Endothelial cell of umbilical vein (primary cell): ENCODE measurements at regions not wholly inside any gene's neighbourhood (a gene's known extent, or its start where the extent isn't known, plus 50 kb on each side); places are given as distances from the start of the nearest gene placed in this dataset.

Experiments used
- CTCF ChIP-seq, 2 donors: IDR thresholded peaks; 1 replicate in 1 of 2; 2 replicates in 1 of 2; pipeline ENCODE4 v1.5.1; 2011; ENCODE audit warnings: low read length in 2 of 2, mild to moderate bottlenecking in 2 of 2, moderate library complexity in 2 of 2, control low read depth in 1 of 2, inconsistent platforms in 1 of 2, low read depth in 1 of 2; ENCODE audit not compliant: insufficient read depth in 1 of 2; ENCODE audit errors: extremely low read depth in 1 of 2
- EZH2 ChIP-seq: IDR thresholded peaks from 2 replicates; pipeline ENCODE4 v1.6.1; 2012; ENCODE audit warnings: borderline replicate concordance, low read depth, mild to moderate bottlenecking, moderate library complexity, low read length, inconsistent platforms; ENCODE audit not compliant: severe bottlenecking
- FOS ChIP-seq: IDR thresholded peaks from 2 replicates; pipeline ENCODE4 v1.6.1; 2011; ENCODE audit warnings: mild to moderate bottlenecking, low read length, moderate library complexity, borderline replicate concordance; ENCODE audit not compliant: insufficient read depth
- JUN ChIP-seq: IDR thresholded peaks from 2 replicates; pipeline ENCODE4 v1.6.1; 2011; ENCODE audit warnings: borderline replicate concordance, low read depth; ENCODE audit not compliant: insufficient read length, insufficient read depth
- MAX ChIP-seq: IDR thresholded peaks from 2 replicates; pipeline ENCODE4 v1.6.1; 2011; ENCODE audit not compliant: insufficient read depth, insufficient read length
- POLR2A ChIP-seq: IDR thresholded peaks from 2 replicates; pipeline ENCODE4 v1.6.1; 2012; ENCODE audit warnings: low read depth, mild to moderate bottlenecking, control low read depth, low read length
- POLR2AphosphoS5 ChIP-seq: IDR thresholded peaks from 2 replicates; pipeline ENCODE4 v1.6.1; 2012; ENCODE audit warnings: low read depth, mild to moderate bottlenecking, control low read depth, low read length, moderate library complexity; ENCODE audit not compliant: insufficient read depth

- TF ChIP-seq CTCF (IDR thresholded peaks at IDR 0.05; ENCODE audit: extremely low read depth in 1 of 2, insufficient read depth in 1 of 2, low read depth in 1 of 2, low read length in 2 of 2) = no peak
- no peak for TF ChIP-seq FOS
- no peak for TF ChIP-seq MAX
- TF ChIP-seq POLR2A = no peak
- no peak for TF ChIP-seq EZH2
- TF ChIP-seq POLR2AphosphoS5 = no peak
- no peak for TF ChIP-seq JUN
These were observed 99.1 kb upstream of the PELI1 start for GRCh38 chr2:64243081-64244036.
